ENCODE measurements at regions not wholly inside any gene's neighbourhood (a gene's known extent, or its start where the extent isn't known, plus 50 kb on each side); places are given as distances from the start of the nearest gene placed in this dataset.

GRCh38 chr4:60897415-60897814 lies 302.7 kb upstream of the ADGRL3 start:
- TF ChIP-seq CTCF (IDR thresholded peaks at IDR 0.05) (no peak), ZNF416 (CRISPR knock-in tag; IDR thresholded peaks at IDR 0.05) (no peak), USF2 (CRISPR knock-in tag; IDR thresholded peaks at IDR 0.05) (no peak), NR2C2 (CRISPR knock-in tag; IDR thresholded peaks at IDR 0.05) (no peak), TEAD1 (CRISPR knock-in tag; IDR thresholded peaks at IDR 0.05) (no peak), ELF4 (CRISPR knock-in tag; IDR thresholded peaks at IDR 0.05; ENCODE audit: low read depth) (no peak), E2F5 (CRISPR knock-in tag; IDR thresholded peaks at IDR 0.05) (no peak)
- TF ChIP-seq, protein P1, sequence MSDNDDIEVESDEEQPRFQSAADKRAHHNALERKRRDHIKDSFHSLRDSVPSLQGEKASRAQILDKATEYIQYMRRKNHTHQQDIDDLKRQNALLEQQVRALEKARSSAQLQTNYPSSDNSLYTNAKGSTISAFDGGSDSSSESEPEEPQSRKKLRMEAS (CRISPR knock-in tag; IDR thresholded peaks at IDR 0.05), result no peak

All from WTC11 (cell line).